Esophagus muscularis mucosa (tissue), 4 donors: ENCODE measurements at regions not wholly inside any gene's neighbourhood (a gene's known extent, or its start where the extent isn't known, plus 50 kb on each side); places are given as distances from the start of the nearest gene placed in this dataset.

Experiments
- CTCF ChIP-seq, 3 experiments: fragments of 200-600 bp in 2 of 3; fragments of 450-650 bp in 1 of 3; sonication (generic) in 2 of 3; IDR thresholded peaks; one replicate each; pipeline ENCODE4 v1.5.1; 2017 to 2019; ENCODE audit warnings: antibody characterized with exemption in 3 of 3, mild to moderate bottlenecking in 2 of 3, moderate library complexity in 1 of 3
- EP300 ChIP-seq: sonication (generic); formaldehyde crosslinking; IDR thresholded peaks from one replicate; pipeline ENCODE4 v1.6.1; 2017; ENCODE audit warnings: antibody characterized with exemption
- POLR2A ChIP-seq: fragments of 450-650 bp; IDR thresholded peaks from one replicate; pipeline ENCODE4 v1.6.1; 2017; ENCODE audit warnings: antibody characterized with exemption, moderate library complexity, mild to moderate bottlenecking, low read depth

DNA sequence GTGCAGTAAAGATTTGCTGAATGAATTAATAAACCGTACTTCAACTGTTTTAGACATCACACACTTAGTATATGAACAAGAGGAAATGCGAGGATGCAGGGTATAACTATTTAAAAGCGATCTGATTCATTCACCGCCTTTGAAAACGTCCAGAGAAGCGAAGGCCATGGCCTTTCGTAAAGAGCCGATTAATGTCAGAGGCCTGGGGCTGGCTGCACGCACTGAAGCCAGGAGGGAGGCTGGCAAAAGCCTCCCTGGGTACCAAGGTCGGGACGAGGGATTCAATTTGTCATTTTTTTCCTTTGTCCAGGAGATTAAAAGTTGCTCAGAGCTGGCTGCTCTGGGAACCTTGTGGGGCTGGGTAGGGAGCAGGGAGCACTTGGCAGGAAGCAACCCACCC is 307.4 kb downstream of the NPHP4 start:
- no peak for TF ChIP-seq CTCF (IDR thresholded peaks at IDR 0.05)
- TF ChIP-seq POLR2A = no peak
- no peak for TF ChIP-seq EP300
